ENCODE measurements at regions not wholly inside any gene's neighbourhood (a gene's known extent, or its start where the extent isn't known, plus 50 kb on each side); places are given as distances from the start of the nearest gene placed in this dataset.
"Not testable (repeated sequence)": the region's sequence is repeated elsewhere in the genome, so short reads cannot be mapped to it uniquely, and the experiment has no call there.

- H3K9me3 ChIP-seq, result peaks cover 0 to 11% (median 0%) of the 10 kb centered on the region in 3 donors
- no peak for ATAC-seq
- no peak overlapping the region for H3K4me3 ChIP-seq
- 93 to 94% methylated on average over 4 to 5 of the region's 5 CpGs for WGBS, 2 donors (ENCODE audit: low coverage in 1 of 2)
- no peak overlapping the region for H3K27ac ChIP-seq
- no peaks in the 10 kb centered on the region for H3K4me1 ChIP-seq
- no peaks in the 10 kb centered on the region for H3K36me3 ChIP-seq
- no peak for TF ChIP-seq EP300 (IDR thresholded peaks at IDR 0.05)
- no peak for TF ChIP-seq CTCF (IDR thresholded peaks at IDR 0.05)
- no peak for TF ChIP-seq POLR2A (IDR thresholded peaks at IDR 0.05)
- no peak for TF ChIP-seq POLR2AphosphoS5 (IDR thresholded peaks at IDR 0.05)
- H3K27me3 ChIP-seq, result no peaks in the 10 kb centered on the region
These were observed 755.9 kb upstream of the MEF2C start for GRCh38 chr5:89638871-89639270.

GRCh38 chr5:89634176-89634575 lies 751.2 kb upstream of the MEF2C start:
- ATAC-seq, H3K27me3 ChIP-seq, H3K36me3 ChIP-seq, H3K9me3 ChIP-seq, H3K27ac ChIP-seq, H3K4me3 ChIP-seq, H3K4me1 ChIP-seq: not testable (repeated sequence)
- WGBS, 2 donors (ENCODE audit: low coverage in 1 of 2), result 89 to 90% methylated on average over 2 to 3 of the region's 3 CpGs

GRCh38 chr5:89630064-89630463 lies 747.1 kb upstream of the MEF2C start:
- H3K4me3 ChIP-seq, H3K9me3 ChIP-seq, H3K27me3 ChIP-seq, H3K4me1 ChIP-seq, ATAC-seq, H3K36me3 ChIP-seq, H3K27ac ChIP-seq: not testable (repeated sequence)

GRCh38 chr5:89628876-89629635 lies 746.1 kb upstream of the MEF2C start:
- H3K27ac ChIP-seq, result no peak overlapping the region
- no peak overlapping the region for H3K4me3 ChIP-seq
- no peak for ATAC-seq
- WGBS, 2 donors (ENCODE audit: low coverage in 1 of 2), result 81 to 85% methylated on average over 4 of the region's 4 CpGs
- no peaks in the 10 kb centered on the region for H3K27me3 ChIP-seq
- no peaks in the 10 kb centered on the region for H3K4me1 ChIP-seq
- no peak for TF ChIP-seq POLR2AphosphoS5 (IDR thresholded peaks at IDR 0.05)
- TF ChIP-seq POLR2A (IDR thresholded peaks at IDR 0.05), result no peak
- no peak for TF ChIP-seq EP300 (IDR thresholded peaks at IDR 0.05)
- TF ChIP-seq CTCF (IDR thresholded peaks at IDR 0.05), result no peak
- no peaks in the 10 kb centered on the region for H3K36me3 ChIP-seq
- H3K9me3 ChIP-seq, result no peaks in the 10 kb centered on the region

- ATAC-seq, result no peak
- TF ChIP-seq POLR2A (IDR thresholded peaks at IDR 0.05) (no peak), POLR2AphosphoS5 (IDR thresholded peaks at IDR 0.05) (no peak), EP300 (IDR thresholded peaks at IDR 0.05) (no peak), CTCF (IDR thresholded peaks at IDR 0.05) (no peak)
- WGBS, 2 donors (ENCODE audit: low coverage in 1 of 2), result 61 to 79% methylated on average over 2 of the region's 2 CpGs
These were observed 733.0 kb upstream of the MEF2C start for GRCh38 chr5:89615839-89616518.

More at GRCh38 chr5:89615839-89616518, 733.0 kb upstream of the MEF2C start:
- H3K36me3 ChIP-seq, result no peaks in the 10 kb centered on the region
- no peak overlapping the region for H3K4me3 ChIP-seq
- H3K4me1 ChIP-seq, result no peaks in the 10 kb centered on the region
- H3K27ac ChIP-seq, result no peak overlapping the region
- H3K27me3 ChIP-seq, result no peaks in the 10 kb centered on the region
- no peaks in the 10 kb centered on the region for H3K9me3 ChIP-seq
